Fibroblast of skin of left quadriceps (primary cell): ENCODE measurements at regions not wholly inside any gene's neighbourhood (a gene's known extent, or its start where the extent isn't known, plus 50 kb on each side); places are given as distances from the start of the nearest gene placed in this dataset.
A peak's percentile ranks its signal among the peaks of the same experiment; 100 is the strongest.
"Not testable (repeated sequence)": the region's sequence is repeated elsewhere in the genome, so short reads cannot be mapped to it uniquely, and the experiment has no call there.

Experiments used
- DNase-seq, 2 experiments: peaks; one replicate each; pipeline ENCODE4 v3.0.0-alpha.2; 2013; ENCODE audit warnings: low read depth in 2 of 2

GRCh38 chr13:67574320-67575233 lies 344.4 kb upstream of the PCDH9 start:
- DNase-seq, result no peak

- DNase-seq, result no peak
These were observed 338.1 kb upstream of the PCDH9 start for GRCh38 chr13:67568205-67568604.

GRCh38 chr13:67557642-67558241 lies 327.6 kb upstream of the PCDH9 start:
- DNase-seq, result no peak

GRCh38 chr13:67557118-67557517 lies 327.0 kb upstream of the PCDH9 start:
- DNase-seq, result no peak

- DNase-seq, result no peak
These were observed 324.8 kb upstream of the PCDH9 start for GRCh38 chr13:67554746-67555452.

- DNase-seq, result peak; percentile 55 to 57
These were observed 324.1 kb upstream of the PCDH9 start for GRCh38 chr13:67554286-67554685.

GRCh38 chr13:67549331-67549730 lies 319.2 kb upstream of the PCDH9 start:
- DNase-seq, result peak in 1 of 2 experiments; percentile 21

GRCh38 chr13:67538906-67539305 lies 308.8 kb upstream of the PCDH9 start:
- no peak for DNase-seq

- no peak for DNase-seq
These were observed 290.8 kb upstream of the PCDH9 start for GRCh38 chr13:67520886-67521285.

- no peak for DNase-seq
These were observed 289.2 kb upstream of the PCDH9 start for GRCh38 chr13:67519356-67519755.

GRCh38 chr13:67518785-67519184 lies 288.6 kb upstream of the PCDH9 start:
- no peak for DNase-seq

- DNase-seq, result peak; percentile 68 to 74
These were observed 285.8 kb upstream of the PCDH9 start for GRCh38 chr13:67515895-67516294.

GRCh38 chr13:67509018-67509417 lies 278.9 kb upstream of the PCDH9 start:
- no peak for DNase-seq

GRCh38 chr13:67508275-67508674 lies 278.1 kb upstream of the PCDH9 start:
- not testable (repeated sequence) for DNase-seq

GRCh38 chr13:67506407-67506806 lies 276.3 kb upstream of the PCDH9 start:
- no peak for DNase-seq

GRCh38 chr13:67505376-67505775 lies 275.2 kb upstream of the PCDH9 start:
- no peak for DNase-seq

- no peak for DNase-seq
These were observed 268.8 kb upstream of the PCDH9 start for GRCh38 chr13:67498948-67499347.

GRCh38 chr13:67493835-67494234 lies 263.7 kb upstream of the PCDH9 start:
- DNase-seq, result no peak

GRCh38 chr13:67489016-67489415 lies 258.9 kb upstream of the PCDH9 start:
- DNase-seq, result no peak

GRCh38 chr13:67481445-67481844 lies 251.3 kb upstream of the PCDH9 start:
- no peak for DNase-seq

- no peak for DNase-seq
These were observed 244.0 kb upstream of the PCDH9 start for GRCh38 chr13:67474115-67474514.

GRCh38 chr13:67469623-67470022 lies 239.5 kb upstream of the PCDH9 start:
- DNase-seq, result no peak

GRCh38 chr13:67466569-67466968 lies 236.4 kb upstream of the PCDH9 start:
- no peak for DNase-seq
